ENCODE measurements at regions not wholly inside any gene's neighbourhood (a gene's known extent, or its start where the extent isn't known, plus 50 kb on each side); places are given as distances from the start of the nearest gene placed in this dataset.

- no peaks in the 10 kb centered on the region for H3K36me3 ChIP-seq (replicated peaks in 1 of 2)
- H3K4me3 ChIP-seq, result no peak overlapping the region
- 77 to 92% (median 82%) methylated on average over 1 of the region's 1 CpG for WGBS, 4 donors
- TF ChIP-seq CTCF (IDR thresholded peaks at IDR 0.05) (no peak), POLR2A (IDR thresholded peaks at IDR 0.05) (no peak)
- no peak overlapping the region for H3K27ac ChIP-seq
- intact Hi-C loops (cut with DNase I), result no loop called here
- no peaks in the 10 kb centered on the region for H3K9me3 ChIP-seq (replicated peaks in 1 of 3)
- no peaks in the 10 kb centered on the region for H3K4me1 ChIP-seq (replicated peaks in 1 of 2)
- no peaks in the 10 kb centered on the region for H3K27me3 ChIP-seq
- DNase-seq, result no peak
Observed at GRCh38 chr4:83785891-83786290, 250.0 kb downstream of the GPAT3 start.

- TF ChIP-seq POLR2A (IDR thresholded peaks at IDR 0.05) (no peak), CTCF (IDR thresholded peaks at IDR 0.05) (no peak)
- no peaks in the 10 kb centered on the region for H3K27me3 ChIP-seq
- WGBS, 4 donors, result 80 to 91% (median 89%) methylated on average over 1 of the region's 1 CpG
- H3K4me3 ChIP-seq, result no peak overlapping the region
- H3K36me3 ChIP-seq (replicated peaks in 1 of 2), result no peaks in the 10 kb centered on the region
- H3K9me3 ChIP-seq (replicated peaks in 1 of 3), result no peaks in the 10 kb centered on the region
- intact Hi-C loops (cut with DNase I), result no loop called here
- DNase-seq, result no peak
- H3K27ac ChIP-seq, result no peak overlapping the region
- H3K4me1 ChIP-seq (replicated peaks in 1 of 2), result no peaks in the 10 kb centered on the region
Observed at GRCh38 chr4:83783215-83783614, 247.3 kb downstream of the GPAT3 start.

GRCh38 chr4:83782591-83782990 is 246.7 kb downstream of the GPAT3 start:
- no peaks in the 10 kb centered on the region for H3K4me1 ChIP-seq (replicated peaks in 1 of 2)
- no peak overlapping the region for H3K4me3 ChIP-seq
- no peak for TF ChIP-seq CTCF (IDR thresholded peaks at IDR 0.05)
- TF ChIP-seq POLR2A (IDR thresholded peaks at IDR 0.05), result no peak
- H3K27ac ChIP-seq, result no peak overlapping the region
- intact Hi-C loops (cut with DNase I), result no loop called here
- DNase-seq, result no peak
- 75 to 82% (median 77%) methylated on average over 6 of the region's 6 CpGs for WGBS, 4 donors
- no peaks in the 10 kb centered on the region for H3K36me3 ChIP-seq (replicated peaks in 1 of 2)
- no peaks in the 10 kb centered on the region for H3K27me3 ChIP-seq
- H3K9me3 ChIP-seq (replicated peaks in 1 of 3), result no peaks in the 10 kb centered on the region

- Histone ChIP-seq H3K27ac (no peak overlapping the region), H3K4me3 (no peak overlapping the region), H3K27me3 (no peaks in the 10 kb centered on the region), H3K9me3 (replicated peaks in 1 of 3) (no peaks in the 10 kb centered on the region), H3K4me1 (replicated peaks in 1 of 2) (no peaks in the 10 kb centered on the region), H3K36me3 (replicated peaks in 1 of 2) (no peaks in the 10 kb centered on the region)
- no peak for DNase-seq
- no peak for TF ChIP-seq POLR2A (IDR thresholded peaks at IDR 0.05)
- no peak for TF ChIP-seq CTCF (IDR thresholded peaks at IDR 0.05)
- 82 to 100% (median 94%) methylated on average over 1 of the region's 1 CpG for WGBS, 4 donors
- intact Hi-C loops (cut with DNase I), result no loop called here
Observed at GRCh38 chr4:83781434-83781833, 245.5 kb downstream of the GPAT3 start.
